SIG-M5 treated with dmso at 0.1 percent for 504 hours (cell line): ENCODE measurements at regions not wholly inside any gene's neighbourhood (a gene's known extent, or its start where the extent isn't known, plus 50 kb on each side); places are given as distances from the start of the nearest gene placed in this dataset.
"Not testable (repeated sequence)": the region's sequence is repeated elsewhere in the genome, so short reads cannot be mapped to it uniquely, and the experiment has no call there.

Source experiments
- DNase-seq: peaks from one replicate; lab custom pipeline; 2025; ENCODE audit not compliant: unreplicated experiment; lab: John Stamatoyannopoulos, UW

DNA sequence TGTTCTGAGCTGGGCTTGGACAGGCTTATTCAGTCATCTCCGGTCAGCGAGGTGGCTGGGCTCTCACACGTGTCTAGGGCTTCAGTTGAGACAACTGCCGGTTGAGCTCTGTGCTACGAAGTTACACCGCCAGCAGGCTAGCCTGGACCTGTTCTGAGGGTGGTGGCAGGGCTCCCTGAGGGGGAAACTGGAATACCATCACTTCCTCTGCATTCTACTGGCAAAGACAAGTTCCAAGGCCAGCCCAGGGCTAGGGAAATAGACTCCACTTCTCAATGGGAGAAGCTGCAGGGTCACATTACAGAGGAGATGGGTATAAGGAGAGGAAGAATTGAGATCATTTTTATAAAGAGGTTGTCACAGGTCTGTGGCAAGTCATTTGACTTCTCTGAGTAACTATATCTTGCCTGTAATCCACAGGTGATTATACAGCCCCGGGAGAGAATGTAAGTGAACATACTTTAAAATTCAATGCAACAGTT is 106.8 kb upstream of the IL12A start:
- no peak for DNase-seq

DNA sequence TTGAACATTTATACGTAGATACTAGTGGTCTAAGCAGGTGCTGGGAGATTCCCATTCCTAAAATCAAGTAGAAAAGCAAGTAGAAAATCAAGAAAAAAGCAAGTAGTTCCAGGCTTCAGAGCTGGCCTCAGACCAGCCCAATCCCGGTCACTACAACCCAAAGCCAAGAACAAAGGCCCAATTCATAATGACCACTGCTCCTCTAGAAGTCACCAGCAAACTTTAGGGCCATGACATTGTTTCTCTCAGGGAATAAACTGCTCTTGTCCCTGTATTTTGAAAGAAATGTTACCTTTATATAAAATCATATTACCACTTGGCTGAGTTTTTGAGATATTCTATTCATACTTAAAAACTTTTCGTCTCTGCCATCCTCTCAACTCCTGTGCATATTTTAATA is 106.3 kb upstream of the IL12A start:
- DNase-seq: no peak

DNA sequence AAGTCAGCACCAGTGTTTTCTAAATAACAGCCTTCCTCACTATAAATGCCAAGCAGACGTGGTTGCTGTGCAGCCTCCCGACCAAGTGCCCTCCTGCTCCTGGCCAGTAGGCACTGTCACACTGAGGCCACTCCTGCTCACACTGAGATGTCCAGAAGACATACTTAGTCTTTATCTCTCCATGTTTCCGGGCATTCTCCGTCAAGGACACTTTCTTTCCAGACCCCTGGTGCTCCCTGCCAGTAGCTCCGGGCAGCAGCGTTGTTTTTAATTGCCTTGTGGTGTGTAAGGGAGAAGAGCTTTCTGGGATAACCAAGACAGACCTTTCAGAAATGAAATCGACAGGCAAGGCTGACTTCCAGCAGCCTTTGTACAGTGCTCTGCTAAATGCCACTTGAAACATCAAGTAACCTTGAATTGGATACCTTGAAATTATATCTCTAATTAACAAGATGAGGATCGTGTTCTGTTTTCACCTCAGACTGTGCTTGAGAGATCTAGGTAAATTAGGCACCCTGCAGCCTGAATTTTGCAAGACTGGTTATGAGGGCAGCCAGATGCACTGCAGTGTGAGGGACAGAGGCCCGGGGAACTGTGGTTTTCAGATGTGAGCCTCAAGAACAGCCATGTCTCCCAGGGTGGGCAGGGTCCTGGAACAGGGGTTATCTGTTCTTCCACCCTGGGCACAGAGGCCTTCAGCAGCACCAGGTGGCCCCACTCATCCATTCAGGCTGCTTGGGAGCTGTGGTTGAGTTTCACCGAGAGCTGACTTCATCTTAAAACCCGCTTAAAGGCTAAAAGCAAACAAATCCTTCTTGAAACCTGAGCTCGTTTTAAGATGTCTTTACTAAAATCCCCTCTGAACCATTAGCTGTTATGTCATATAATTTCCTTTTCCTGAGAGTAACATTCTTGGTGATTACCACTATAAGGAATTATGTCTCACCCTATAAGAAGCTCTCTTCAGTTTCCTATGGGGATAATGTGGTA is 105.5 kb upstream of the IL12A start:
- no peak for DNase-seq

DNA sequence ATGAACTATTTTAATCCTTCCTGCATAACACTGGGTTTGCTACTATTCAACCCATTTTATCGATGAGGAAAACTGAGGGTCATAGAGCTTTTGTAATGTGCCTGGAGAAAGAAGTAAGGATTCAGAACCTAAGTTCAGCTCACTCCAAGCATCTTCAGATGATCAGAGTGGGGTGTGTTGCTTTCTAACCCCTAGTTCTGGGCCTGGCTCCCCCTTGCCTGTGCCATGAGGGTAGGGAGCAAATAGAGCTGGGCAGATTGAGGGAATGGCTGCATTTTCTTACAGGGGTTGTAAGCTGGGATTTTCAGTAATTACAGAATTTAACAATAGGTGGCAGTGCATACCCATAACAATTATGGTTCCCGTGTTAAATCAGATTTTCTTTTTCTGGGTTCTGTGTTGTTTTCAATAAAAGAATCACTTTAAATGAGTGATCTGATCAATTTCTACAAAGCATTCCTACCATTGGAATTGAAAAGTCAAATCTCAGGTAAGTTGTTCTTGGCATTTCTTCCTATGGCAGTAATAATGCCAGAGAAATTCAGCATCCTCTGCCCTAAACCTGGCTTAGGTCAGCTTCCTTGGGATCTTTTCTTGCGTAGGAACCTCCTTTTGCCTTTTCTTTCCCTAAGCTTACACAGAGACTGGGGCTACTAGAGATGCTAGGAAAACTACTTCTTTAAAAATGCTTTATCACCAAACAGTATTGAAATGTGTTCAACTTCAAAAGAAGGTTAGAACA is 103.8 kb upstream of the IL12A start:
- DNase-seq: peak; percentile 65

DNA sequence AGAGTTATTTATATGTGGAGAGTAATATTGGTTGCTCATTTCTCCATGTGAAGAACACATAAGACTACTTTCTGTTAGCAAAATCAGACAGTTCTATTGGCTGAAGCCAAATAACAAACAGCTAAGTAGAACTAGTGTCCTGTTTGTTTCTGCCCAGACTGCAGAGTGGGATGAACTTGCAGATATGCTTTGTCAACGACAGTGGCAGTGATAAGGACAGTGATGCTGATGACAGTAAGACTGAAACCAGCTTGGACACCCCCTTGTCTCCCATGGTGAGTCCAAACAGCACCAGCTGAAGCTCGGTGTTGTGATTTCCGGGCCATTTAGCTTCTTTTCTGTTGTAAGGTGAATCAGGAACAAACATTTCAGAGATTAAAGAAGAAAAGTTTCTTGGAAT is 102.6 kb upstream of the IL12A start:
- no peak for DNase-seq

DNA sequence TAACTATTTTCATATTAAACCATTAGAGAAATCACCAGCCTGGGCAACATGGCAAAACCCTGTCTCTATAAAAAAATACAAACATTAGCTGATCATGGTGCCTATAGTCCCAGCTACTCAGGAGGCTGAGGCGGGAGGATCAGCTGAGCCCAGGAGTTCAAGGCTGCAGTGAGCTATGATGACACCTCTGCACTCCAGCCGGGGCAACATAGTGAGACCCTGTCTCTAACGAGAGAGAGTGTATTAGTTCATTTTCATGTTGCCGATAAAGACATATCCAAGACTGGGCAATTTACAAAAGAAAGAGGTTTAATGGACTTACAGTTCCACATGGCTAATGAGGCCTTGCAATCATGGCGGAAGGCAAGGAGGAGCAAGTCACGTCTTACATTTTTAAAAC is 102.1 kb upstream of the IL12A start:
- DNase-seq: not testable (repeated sequence)

DNA sequence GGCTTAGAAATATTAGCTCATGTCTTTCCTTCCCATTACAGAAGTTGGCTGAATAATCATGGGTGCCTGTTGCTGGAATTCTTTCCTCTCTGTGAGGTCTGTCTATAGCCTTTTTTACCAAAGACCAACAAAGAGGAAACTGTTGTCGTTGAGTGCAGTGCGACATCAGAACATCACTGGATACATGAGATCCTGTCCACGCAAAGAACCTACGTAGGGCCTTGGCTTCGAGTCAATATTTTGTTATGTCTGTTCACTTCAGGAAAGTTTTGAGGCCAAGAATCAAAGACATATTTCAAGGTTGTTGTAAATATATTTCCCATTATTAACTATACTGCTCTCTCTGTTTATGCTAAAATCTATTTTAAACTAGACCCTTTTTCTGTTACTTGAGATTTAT is 101.5 kb upstream of the IL12A start:
- no peak for DNase-seq

DNA sequence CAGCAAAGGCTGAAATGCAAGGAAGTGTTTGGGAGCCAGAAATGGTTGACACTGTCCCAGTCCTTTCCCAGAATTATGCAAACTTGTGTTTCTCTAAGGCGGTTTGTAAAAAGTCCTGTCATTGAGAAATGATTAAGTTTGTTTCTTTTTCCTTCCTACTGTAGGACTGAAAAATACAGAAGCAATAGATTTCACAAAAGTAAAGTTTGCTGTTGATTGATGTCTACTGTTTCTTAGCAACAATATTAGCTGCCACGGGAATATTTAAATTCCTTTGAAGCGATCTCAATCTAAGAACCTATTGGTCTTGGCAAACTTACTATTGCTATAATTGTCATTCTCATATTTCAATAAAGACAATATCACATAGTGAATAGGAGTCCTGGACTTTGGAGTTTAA is 100.7 kb upstream of the IL12A start:
- DNase-seq: no peak

DNA sequence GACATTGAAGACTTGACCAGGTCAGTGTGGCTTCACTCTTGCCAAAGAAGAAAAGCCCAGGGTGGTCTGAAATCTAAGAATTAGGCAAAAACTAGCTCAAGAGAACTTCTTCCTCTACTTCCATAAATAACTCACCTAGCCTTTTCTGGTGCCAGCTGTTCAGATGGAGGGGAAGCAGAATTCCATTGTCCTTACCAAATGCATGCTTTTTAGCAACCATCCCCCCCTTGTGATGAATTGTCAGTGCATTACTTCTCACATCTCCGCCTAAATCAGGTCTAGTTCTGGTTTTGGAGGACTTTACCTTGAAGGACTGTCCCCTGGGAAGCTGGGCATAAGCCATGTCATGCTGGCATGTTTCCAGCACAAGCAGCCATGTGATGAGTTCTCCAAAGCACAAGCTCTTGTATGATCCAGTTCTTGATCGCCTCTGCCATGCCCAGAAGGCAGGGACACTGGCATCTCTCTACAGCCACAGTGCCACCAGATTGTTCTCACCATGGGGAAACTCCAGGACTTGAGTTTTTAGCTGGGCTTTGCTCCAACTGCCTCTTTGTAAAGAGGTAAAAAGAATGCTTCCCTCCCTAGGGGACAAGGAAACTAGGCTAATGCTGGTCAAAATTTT is 96.4 kb upstream of the IL12A start:
- DNase-seq: no peak

DNA sequence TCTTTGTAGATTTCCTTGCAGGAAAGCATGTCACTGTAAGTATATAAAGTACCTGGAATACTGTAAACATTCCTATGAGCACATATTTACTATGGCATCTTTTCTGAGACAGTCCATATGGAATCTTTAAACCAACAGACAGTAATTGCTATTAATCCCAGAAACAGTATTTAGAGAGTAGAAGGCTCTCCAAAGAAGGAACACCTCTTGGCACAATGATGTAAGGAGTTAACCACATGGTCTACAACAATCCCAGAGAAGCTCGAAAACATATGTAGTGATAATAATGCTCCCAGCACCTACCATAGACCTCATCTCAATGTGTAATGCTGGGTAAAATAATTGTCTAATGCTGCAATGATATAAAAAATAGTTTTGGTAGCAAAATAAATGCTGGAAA is 95.8 kb upstream of the IL12A start:
- DNase-seq: no peak

DNA sequence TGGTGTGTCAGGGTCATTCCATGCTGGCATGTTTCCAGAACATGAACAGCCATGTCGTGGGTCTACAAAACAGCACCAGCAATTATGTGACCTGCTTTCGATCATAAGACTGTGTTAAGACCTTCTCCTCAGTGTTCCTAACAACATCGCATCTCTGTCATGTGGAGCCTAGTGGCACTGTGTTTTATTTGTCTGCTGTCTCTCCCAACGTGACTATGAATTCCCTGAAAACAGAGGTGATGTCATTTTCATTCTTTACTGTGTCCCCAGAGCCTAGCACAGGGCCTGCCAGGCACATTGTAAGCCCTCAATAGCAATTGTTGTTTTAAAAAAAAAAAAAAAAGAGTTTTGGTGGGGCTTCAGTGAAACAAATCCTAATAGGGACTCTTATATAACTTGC is 94.2 kb upstream of the IL12A start:
- no peak for DNase-seq

DNA sequence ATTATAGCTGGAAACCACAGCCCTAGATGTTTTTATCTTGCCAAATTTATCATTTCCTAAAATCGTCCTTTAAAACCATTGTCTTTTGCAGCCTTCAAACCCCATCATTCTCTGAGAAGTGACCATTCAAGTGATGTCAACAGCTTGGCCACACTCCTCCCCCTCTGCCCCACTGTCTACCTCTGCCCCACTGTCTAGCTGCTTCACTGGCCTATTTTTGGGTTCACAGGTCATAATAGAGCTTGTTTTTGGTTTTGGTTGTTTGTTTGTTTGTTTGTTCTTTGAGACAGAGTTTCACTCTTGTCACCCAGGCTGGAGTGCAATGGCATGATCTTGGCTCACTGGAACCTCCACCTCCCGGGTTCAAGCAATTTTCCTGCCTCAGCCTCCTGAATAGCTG is 93.2 kb upstream of the IL12A start:
- no peak for DNase-seq

DNA sequence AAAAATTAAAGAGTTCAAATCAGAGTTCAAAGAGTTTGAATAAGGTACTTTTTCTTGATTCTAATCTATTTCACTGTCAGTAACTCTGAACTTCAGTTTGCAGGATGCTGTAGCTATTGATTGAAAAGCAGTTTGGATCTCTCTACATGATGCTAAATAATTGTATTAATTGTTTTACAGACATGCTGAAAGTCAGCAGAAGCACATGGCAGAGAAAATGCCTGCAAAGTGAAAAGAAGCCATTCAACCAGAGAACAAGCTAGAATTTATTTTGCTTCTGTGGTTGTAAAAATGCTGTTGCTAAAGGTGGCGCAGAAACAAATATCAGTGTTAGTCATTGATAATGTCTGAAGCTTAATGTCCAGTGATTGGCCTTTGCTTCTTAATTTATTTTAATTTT is 92.1 kb upstream of the IL12A start:
- DNase-seq: no peak

DNA sequence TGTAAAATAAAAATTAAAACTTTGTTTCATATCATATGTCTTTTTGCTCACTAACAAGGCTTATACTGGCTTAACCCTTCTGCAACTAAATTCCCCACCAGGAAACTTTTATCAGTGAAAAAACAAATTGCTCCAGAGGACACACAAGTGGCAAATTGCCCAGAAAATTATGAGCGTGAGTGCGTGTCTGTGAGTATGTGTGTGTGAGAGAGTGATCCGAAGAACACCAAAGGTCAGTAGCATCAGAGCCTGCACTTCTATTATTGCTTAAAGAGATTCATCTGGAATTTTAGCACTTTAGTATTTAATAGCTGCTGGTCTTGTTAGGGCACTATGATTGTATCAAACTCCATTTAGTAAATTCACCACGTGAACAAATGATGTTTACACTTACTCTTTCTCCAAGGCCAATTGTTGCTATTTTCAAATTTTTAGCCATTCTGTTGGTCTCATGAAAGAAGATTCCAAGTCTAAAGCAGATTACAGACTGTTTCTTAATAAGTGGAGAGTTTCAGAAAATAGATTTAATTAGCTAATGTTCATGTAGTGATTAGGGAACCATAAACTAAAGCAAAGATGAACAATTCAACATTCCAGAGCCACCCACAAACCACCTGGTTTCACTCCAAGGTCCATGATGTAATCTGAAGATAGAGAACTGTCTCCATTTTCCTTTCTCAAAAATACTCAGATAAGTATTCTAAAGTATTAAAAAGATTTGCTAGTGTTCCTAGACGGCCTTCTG is 91.1 kb upstream of the IL12A start:
- no peak for DNase-seq

DNA sequence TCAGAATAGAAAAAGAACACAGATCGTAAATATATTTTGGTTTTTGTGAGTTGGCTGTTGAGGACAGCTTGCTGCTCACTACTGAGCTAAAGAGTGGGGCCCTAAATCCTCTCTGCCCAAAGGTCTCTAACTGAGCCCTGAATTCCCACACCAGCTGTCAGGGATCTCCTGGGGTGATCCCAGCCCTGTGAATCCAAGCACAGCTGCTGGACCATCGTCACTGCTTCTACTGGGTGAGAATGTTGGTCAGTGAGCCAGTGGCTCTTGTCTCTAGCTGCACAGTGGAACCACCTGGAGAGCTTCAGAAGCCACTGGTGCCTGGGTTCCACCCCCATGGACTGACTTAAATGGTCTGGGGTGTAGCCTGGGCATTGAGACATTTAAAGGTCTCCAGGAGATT is 90.5 kb upstream of the IL12A start:
- DNase-seq: no peak

DNA sequence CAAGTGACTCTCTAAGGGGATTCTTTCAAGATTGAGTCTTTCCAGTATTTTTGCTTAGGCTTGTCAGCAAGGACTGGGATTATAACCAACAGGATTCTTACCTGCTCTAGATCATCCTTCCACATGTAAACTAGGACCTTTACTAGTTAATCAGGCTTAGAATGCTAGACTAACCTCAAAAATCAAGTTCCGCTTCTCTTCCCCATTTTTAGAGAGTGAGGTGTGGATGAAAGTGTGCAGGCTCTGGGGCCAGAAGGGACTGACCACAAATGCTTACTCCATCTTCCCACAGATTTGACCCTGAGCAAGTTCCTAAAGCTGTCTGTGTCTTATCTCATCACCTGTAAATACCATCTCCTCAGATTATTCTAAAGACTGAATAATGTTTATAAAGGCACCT is 89.5 kb upstream of the IL12A start:
- DNase-seq: no peak

DNA sequence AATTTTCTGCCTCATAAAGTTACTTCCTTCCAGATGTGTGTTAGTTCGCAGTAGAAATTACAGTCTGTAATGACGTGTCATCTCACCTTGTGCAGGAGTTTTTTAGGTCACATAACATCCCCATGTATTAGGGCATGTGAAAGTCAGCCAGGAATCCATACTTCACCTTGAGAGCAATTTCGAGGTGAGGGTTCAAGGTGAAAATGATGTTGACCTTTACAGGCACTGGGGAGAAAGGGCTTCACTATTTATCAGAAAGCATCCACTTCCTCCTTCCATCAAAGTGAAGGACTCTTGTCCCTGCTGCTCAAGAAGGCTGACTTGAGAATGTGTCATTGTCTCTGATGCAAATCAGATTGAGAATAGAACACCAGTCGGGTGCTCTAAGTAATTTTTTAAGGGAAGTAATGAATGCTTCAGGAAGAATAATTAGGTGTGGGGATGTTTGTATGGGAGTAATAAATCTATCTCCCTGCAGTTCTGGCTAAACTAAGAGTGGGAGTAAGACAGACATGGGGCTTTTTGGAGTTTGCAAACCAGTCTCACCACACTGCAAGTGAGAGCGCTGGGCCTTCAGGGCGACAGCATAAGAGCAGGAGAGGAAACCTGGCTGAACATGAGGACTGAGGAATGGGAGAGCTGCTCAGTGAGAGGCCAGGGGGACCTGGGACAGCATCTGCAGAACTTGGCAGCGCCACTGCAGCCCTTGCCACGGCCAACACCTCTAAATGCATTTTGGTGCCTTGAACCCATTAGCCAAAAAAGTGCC is 85.9 kb upstream of the IL12A start:
- DNase-seq: peak; percentile 27

DNA sequence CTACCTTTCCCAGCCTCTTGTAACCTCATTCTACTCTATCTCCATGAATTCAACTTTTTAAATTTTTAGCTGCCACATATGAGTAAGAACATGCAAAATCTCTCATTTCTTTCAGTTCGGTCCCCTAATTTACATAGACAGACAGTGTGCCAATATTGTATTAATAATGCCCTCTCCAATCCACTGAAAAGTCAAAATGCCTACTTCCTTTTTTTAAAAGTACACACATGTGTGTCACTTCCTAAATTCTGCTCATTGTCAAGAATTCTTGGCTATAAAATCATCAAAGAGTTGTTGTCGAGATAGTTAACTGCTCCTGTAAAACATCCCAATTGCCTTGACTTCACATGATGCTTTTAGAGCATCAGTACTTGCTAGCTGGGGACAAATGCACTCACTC is 84.2 kb upstream of the IL12A start:
- peak; percentile 86 for DNase-seq

DNA sequence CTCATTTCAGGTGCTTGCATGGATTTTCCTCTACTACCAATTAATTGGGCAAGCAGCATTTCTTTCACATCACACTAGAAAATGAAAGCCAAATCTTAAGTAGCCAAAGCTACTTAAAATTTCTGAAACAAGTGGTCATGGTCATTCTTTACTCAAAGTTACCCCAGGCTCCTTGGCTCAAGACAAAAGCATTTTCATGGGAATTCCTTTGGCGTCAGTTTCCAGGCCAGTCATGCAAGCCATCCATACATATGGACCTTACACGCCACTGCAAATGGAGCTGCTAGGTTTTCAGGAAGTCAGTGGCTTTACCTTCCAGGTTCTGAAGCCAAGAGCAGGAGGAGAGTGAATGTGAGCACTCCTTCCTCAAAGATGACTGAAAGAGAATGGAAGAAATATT is 83.7 kb upstream of the IL12A start:
- DNase-seq: no peak

DNA sequence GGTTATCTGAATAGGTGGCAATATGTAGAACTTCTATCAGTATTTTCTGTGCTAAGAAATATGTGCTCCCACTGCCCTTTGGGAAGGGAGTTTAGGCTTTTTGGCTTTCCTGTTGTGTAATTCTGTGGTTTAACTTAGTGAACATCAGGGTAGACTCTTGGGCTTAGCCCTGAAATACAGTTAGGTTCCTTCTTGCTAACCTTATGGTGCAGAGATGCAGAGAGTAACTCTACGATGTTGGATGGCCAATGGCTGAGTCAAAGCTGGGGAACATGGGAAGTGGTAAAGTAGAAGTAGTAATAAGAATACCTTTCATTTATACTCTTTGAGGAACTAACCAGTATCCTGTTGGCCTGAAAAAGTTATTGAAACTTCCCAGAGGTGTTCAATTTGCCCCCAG is 80.8 kb upstream of the IL12A start:
- peak; percentile 92 for DNase-seq
